Right ventricle myocardium superior (tissue), 1 donor: ENCODE measurements at regions not wholly inside any gene's neighbourhood (a gene's known extent, or its start where the extent isn't known, plus 50 kb on each side); places are given as distances from the start of the nearest gene placed in this dataset.
"Not testable (repeated sequence)": the region's sequence is repeated elsewhere in the genome, so short reads cannot be mapped to it uniquely, and the experiment has no call there.

Experiments
- ATAC-seq: fragments of 200-7000 bp; cut with Tn5 transposase; one replicate; pipeline ENCODE4 v1.9.1; 2020; ENCODE audit warnings: mild to moderate bottlenecking; ENCODE audit not compliant: poor library complexity
- DNase-seq: peaks from one replicate; pipeline ENCODE4 v3.0.0-alpha.2; 2020
- intact Hi-C: fragments of 100-400 bp; cut with DNase I; formaldehyde crosslinking; loops from one replicate; pipeline ENCODE4 v1.11.2; 2022
- donor health status: DM: no; HTN: yes; CAD: no; lungs with severe emphysema.

DNA sequence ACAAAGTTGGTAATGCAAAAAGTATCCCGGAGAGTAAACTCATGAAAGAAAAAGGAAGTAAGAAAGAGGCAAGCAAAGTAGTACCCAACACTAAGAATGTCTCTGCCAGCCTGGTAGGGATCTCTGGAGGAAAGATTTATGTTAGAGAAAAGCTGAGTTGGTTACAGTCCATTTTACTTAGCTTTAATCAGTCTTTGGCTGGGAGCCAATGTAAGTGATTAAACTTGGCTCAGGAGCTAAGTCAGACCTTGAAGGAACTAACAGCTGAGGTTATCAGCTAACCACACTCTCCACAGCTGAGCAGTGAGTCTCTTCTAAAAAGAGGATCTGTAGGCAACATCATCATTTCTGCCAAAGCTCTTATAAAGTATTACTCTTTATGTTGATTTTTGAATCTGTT, 148.0 kb downstream of the ANKRD7 start:
- DNase-seq: no peak
- ATAC-seq: no peak
- intact Hi-C loops: no loop called here

DNA sequence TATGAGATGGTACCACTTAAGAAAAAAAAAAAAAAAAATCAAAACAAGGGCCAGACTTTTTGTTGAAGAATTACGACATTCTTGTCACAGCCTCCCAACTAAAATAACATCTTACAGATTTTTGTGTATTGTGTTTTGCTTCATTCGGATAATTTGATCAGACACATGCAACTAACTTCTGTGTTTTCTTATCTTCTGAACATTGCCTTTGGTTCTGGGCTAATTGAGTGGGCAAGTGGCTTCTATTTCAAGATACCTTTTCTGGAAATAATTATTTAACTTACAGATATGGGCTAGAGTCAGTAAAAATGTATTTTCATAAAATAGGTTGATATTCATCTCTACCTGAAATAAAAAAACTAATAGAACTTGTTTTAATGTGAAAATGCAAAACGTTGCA, 165.1 kb downstream of the ANKRD7 start:
- intact Hi-C loops: no loop called here
- no peak for DNase-seq
- no peak for ATAC-seq

DNA sequence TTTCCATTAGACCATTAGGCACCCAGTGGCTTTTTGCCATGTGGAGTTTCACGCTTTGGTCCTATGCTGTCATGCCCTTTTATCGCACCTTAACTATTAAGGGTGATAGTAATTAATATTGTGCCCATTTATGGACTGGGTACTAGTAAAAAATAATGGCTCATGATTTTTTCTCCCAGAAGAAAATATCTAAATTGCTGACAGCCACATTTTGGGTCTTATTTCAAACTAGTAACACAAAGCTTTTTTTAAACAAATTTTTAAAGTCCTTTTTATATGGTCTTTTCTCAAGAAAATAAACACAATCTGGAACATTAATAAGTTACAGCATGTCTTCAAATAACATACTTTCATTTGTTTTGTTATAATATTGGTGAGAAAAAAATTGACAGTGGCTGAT, 179.7 kb downstream of the ANKRD7 start:
- ATAC-seq: no peak
- intact Hi-C loops: no loop called here
- DNase-seq: no peak

DNA sequence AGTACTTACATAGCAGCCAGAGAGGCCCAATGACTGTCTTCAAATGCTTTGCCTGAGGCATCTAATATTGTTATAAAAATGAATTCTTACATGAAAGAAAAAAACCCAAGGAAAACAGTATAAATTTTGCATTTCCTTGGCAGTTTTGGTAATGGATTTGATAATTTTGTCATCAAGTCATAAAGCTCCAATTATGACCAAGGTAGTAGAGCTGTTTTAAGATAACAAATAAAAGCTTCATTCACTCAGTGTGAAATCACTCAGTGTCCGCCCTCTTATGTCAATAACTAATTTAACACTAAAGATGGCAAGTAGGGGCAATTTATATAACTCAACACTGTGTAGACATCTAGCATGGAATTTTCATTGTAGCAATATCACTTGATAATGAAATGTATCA, 193.9 kb downstream of the ANKRD7 start:
- intact Hi-C loops: no loop called here
- ATAC-seq (no peak), DNase-seq (no peak)

DNA sequence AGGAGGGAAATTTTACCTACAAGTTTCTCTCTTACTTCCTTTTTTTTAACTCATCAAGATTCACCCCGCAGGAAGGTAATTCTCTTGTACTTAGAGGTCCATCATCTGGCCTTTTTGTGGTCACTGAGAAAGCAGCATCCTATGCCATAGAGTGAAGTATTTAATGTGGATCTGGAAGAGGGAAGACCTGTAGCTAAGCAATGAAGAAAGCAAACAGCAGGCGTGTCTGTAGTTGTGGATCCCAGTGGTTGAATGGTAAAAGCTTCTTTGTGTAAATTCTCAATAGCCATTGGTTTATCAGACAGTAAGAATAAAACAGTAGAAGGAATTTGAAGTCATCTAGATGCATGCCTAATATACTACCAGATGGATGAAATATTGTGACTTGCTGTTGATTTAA, 196.4 kb downstream of the ANKRD7 start:
- ATAC-seq (no peak), DNase-seq (no peak)
- intact Hi-C loops: no loop called here

DNA sequence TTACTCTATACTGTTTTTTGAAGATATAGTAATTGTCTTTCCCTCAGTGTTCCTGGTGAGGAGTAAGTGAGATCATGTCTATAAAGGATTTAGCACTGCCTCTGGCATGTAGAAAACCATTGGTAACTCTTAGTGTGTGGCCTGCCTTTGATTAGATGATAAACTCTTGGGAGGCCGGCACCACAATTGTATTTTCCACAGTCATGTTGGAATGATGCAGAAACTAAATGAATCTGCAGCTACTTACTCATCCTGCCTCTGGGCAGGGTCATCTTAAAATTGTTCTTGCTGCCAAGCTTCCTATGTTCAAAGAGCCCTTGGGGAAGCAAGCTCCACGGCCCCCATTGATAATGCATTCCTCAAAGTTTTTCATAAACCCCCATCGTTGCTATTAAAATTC, 204.6 kb downstream of the ANKRD7 start:
- intact Hi-C loops: no loop called here
- no peak for DNase-seq
- ATAC-seq: no peak

DNA sequence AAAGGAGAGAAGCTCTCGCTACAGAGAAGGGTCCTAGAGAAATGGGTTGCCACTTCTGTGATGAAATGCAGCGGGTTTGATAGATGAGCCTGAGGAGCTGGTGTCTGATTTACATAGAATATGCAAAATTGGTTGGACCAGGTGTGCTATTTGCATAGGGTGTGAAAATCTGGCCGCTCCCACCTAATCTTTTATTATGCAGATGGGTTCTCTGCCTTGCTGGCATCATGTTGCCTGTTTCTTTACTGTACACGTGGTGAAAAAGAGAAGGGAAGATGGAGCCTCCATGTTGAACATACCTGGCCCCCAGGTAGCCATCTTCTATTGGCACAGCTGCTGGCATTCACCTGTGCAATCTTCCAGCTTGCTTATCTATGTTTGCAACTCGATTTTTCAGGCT, 212.2 kb downstream of the ANKRD7 start:
- intact Hi-C loops: no loop called here
- DNase-seq: no peak
- ATAC-seq: no peak

DNA sequence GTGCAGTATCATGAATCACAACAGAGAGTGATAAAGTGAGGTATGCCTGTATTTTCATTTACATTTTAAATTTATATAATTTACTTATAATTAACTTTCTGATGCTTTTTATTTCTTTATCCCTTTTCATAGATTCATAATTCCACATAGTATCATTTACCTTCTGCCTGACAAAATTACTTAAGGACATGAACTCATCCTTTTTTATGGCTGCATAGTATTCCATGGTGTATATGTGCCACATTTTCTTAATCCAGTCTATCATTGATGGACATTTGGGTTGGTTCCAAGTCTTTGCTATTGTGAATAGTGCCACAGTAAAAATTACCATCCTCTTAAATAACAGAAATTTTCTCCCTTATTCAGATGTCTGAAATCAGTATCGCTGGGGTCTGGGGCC, 224.5 kb downstream of the ANKRD7 start:
- DNase-seq, ATAC-seq, intact Hi-C loops: not testable (repeated sequence)

DNA sequence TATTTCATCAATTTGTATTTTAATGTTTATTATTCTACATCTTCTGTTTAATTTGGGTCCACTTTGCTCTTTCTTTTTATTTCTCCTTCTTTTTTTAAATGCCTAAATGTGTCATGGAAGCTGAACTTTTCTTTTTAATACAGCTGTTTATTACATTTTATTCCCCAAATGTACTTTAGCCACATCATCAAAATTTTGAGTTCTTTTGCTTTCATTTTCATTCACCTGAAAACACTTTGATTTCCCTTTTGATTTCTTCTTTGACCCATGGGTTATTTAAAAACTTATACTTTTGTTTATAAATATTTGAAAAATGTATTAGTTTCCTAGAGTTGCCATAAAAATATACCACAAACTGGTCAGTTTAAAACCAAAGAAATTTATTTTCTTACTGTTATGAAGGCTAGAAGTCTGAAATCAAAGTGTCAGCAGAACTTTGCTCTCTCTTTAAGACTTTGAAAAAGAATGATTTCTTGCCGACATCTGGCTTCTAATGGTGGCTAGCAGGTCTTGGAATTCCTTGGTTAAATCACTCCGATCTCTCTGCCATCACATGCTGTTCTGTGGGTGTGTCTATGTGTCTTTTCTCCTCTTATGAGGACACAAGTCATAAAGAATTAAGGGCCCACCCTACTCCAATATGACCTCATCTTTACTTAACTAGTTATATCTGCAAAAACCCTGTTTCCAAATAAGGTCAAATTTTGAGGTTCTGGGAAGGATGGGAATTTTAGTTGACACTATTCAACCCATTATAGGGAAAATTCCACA, 225.5 kb downstream of the ANKRD7 start:
- DNase-seq (no peak), ATAC-seq (no peak)
- intact Hi-C loops: no loop called here

DNA sequence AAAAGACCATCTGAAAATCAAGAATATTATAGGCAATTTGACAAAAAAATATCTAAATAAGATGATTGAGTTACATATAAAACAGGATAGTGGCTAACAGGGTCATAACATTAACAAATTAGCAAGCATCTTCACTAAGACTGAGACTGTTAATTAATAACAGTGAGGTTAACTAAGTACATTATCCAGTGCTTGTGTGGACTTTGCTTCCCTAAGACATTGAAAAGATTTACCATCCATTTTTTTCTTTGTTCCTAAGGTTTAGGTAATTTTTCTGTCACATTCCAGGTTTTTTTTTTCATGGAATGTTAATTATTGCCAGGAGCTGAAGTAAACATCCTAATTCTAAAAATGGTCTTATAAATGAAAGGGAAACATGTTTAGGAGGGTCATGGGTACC, 227.6 kb downstream of the ANKRD7 start:
- ATAC-seq (no peak), DNase-seq (no peak)
- intact Hi-C loops: no loop called here

DNA sequence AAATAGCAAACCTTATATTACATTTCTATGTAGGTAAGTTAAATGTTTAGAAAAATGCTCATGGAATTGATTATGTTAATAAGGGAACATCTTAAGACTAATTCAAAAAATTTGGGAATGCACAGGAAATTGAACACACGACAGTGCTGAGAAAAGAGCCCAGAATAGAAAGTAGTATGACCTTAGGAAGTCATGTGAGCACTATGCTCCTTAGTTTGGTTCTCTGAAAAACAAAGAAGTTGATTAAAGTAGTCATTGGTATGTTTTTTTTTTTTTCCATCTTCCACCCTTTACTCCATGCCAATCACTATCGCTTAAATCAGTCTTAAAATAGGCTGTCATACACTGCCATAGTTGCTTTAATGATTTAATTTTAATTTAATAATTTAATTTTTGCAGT, 242.9 kb downstream of the ANKRD7 start:
- no peak for DNase-seq
- intact Hi-C loops: no loop called here

DNA sequence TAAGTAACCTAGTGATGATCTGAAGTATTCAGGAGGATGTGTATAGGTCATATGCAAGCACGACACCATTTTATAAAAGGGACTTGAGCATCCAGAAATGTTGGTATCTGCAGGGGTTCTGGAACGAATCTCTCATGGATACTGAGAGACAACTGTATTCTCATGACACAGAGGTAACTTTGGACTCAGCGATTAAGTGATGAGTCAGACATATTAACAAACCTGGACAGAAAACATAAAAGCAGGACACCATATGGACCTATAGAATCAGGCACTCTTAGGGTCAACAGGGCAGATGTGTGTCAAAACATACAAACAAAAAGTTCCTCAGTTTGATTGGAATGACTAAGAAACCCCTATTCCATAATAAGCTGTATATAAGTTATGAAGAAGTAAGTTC, 248.1 kb downstream of the ANKRD7 start:
- intact Hi-C loops: no loop called here
- ATAC-seq: no peak

More for the DNA sequence above, 242.9 kb downstream of the ANKRD7 start:
- no peak for ATAC-seq

DNA sequence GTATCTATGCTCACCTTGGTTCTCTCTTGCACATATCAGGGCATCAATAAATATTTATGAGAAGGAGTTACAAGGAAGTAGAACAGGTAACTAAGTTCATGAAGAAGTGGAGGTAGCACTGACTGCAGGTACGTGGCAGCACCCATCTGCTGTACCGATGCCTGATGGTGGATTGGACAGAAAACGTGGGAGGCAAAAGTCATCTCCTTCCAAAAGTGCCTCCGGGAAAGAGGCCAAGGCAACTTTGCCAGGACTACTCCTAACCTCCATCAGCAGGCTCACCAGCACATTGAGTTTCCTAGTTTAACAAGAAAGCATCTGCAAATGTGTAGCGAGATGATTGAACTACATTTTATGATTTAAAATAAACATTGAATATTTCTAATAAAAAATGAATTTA, 248.8 kb downstream of the ANKRD7 start:
- DNase-seq (no peak), ATAC-seq (no peak)
- intact Hi-C loops: no loop called here

More for the DNA sequence above, 248.1 kb downstream of the ANKRD7 start:
- DNase-seq: no peak

DNA sequence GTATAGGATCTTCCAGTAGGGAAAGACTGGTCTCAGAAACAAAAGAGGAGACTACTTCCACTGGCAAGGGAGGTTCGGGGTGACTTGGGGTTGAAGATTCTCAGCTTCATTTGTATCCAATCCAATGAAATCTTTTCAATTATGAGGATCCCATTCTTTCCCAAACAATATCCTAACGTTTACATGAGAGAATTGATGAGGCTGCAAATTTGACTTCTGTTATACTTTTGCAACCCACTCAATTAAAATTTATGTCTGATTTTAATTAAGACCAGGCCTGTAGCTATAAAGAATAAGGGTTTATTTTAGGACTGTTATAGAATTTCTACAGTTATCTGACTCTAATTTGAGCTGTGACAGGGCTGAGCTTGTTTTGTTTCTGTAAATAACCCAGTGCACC, 251.5 kb downstream of the ANKRD7 start:
- DNase-seq (no peak), ATAC-seq (no peak)
- intact Hi-C loops: no loop called here

DNA sequence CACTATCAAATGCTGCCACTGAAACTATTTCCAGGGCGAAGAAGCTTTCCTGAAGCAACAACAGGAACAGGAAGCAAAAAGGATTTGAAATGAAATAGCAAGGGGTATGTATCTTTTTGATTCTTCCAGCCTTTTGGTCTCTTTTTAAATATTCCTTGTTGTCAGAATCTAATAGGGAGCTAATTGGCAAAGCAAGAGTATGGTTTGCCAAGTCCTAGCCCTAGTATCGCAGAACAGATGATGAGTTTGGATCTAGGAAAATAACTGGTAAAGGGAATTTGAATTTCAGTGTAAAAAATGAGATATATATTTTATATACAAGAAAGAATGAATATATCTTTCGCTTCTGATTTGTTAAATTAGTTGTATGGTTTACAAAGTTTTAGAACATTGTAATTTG, 252.5 kb downstream of the ANKRD7 start:
- DNase-seq (no peak), ATAC-seq (no peak)
- intact Hi-C loops: no loop called here

DNA sequence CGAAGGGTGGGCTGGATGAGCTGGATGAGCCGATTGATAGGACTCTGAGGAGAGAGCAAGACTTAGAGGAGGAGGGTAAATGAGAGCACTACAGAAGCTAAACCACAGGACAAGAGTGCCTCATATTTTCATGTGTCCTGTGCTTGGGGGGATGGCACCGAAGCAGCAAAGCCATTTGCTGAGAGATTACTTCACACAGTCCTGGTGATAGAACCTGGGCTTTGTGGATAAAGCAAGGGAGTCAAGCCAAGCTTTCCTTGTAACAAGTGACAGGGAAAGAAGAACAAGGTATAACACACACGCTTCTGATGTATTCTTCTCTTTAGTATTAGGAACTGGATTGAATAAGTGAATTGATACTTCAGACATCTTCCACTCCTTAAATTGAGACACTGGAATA, 253.7 kb downstream of the ANKRD7 start:
- no peak for ATAC-seq
- intact Hi-C loops: no loop called here
- no peak for DNase-seq

DNA sequence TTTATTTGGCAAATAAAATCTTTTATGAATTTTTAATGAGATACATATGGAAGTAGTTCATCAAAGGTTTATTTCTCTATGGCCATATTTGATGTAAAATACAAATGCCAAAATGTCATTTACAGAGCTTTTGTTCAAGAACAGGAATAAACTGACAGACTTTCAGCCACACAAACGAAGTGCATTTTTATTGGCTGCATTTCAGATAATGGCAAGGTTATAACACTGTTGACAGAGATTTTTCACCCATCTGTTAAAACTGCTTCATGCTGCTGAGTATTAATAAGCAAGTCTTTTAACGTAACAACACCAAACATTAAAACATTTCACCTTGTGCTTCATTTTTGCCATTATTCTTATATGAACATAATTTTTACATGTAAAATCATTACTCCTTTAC, 254.4 kb downstream of the ANKRD7 start:
- DNase-seq: no peak
- intact Hi-C loops: no loop called here
- no peak for ATAC-seq

DNA sequence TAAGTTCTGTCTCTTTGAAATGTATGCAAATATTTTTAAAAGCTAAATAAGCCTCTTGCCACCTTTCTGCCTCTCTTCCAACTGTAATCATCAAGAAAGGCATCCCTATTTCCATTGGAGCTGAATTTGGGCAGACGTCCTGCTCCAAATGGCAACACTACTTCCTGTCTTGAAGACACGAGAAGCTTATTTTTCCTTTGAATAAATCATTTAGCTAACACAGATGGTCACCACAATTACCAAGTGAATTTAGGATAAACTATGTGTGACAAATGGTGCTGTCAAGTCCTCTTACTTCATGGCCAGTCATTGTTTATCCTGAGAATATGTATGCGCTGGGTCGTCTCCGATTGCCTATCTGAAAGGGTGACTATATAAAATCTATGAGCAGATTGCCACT, 268.0 kb downstream of the ANKRD7 start:
- intact Hi-C loops: no loop called here
- DNase-seq (no peak), ATAC-seq (no peak)

DNA sequence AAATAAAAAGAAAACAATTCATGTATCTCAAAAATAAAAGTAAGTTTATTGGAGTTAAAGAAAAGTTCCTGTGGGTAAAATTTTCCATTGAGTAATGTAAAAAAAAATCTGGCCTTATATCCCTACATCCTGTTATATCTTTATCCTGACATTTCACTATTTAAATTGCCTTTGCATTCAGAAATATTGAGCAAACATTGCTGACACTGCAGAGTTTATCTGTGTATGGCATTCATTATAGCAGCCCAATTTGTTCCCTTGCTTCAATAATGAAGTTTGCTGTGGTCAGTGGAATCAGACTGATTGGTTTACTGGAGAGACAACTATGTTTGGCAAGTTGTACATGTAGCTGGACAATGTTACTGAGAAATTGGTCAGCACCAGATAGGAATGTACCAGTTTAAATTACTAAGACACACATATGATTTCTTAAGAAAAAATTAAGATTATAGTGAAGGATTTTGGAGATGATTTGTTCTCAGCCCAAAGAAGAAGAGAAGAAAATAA, 271.7 kb downstream of the ANKRD7 start:
- intact Hi-C loops: no loop called here
- no peak for ATAC-seq
- DNase-seq: no peak

DNA sequence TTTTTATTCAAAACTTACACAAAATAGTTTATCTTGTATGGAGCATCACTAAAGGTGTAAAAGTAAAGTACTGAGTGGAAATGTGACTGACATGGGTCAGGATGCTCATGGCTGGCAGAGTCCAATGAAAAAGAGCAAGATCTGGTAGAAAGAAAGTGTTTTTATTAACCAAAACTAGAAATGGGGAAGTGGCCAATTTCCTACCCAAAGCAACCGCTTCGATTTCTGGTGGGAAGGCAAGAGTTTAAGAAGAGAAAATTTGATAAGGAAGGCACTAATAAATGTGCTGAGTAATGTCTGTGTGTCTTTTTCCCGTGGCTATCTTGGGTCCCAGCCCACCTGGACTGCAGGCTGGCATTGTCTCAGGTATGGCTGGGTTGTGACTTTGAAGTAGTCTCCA, 277.7 kb downstream of the ANKRD7 start:
- intact Hi-C loops: no loop called here
- no peak for DNase-seq

DNA sequence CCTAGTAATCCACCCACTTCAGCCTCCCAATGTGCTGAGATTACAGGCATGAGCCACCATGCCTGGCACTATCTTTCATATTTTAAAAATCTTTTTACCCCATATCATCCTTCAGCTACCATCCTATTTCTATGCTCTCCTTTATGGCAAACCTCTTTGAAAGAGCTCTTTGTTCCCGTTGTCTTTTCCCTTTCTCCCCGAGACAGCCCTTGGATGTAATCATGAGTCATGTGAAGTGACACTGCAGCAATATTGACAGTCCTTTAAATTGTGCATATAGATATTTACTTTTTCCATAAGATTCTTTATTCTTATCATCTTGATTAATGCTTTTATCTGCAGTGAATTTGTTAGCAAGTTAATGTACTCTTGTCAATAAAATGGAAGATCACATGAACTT, 286.6 kb downstream of the ANKRD7 start:
- DNase-seq: no peak
- intact Hi-C loops: no loop called here
- no peak for ATAC-seq

More for the DNA sequence above, 277.7 kb downstream of the ANKRD7 start:
- ATAC-seq: no peak
